PC-9 (cell line): ENCODE measurements at regions not wholly inside any gene's neighbourhood (a gene's known extent, or its start where the extent isn't known, plus 50 kb on each side); places are given as distances from the start of the nearest gene placed in this dataset.

Source experiments
- BruUV-seq: library from RNA; stranded (reverse); fragments of 400-500 nt; replicated peaks from 2 replicates; lab custom pipeline; 2021; lab: Mats Ljungman, UMichigan
- CTCF ChIA-PET: fragments of 300-600 bp; sonication (Branson Sonifier 250); formaldehyde crosslinking; loops from one replicate; lab custom pipeline; 2022; ENCODE audit warnings: antibody characterized with exemption; lab: Charles Lee
- POLR2A ChIA-PET: fragments of 300-600 bp; sonication (Branson Sonifier 250); formaldehyde crosslinking; loops from one replicate; lab custom pipeline; 2022; ENCODE audit warnings: antibody characterized with exemption; ENCODE audit not compliant: unreplicated experiment; lab: Charles Lee
- DNase-seq, 2 experiments: peaks; one replicate each; pipeline versions ENCODE4 v3.0.0 to v3.0.0-alpha.2; 2015 to 2022; ENCODE audit warnings: mixed read lengths in 1 of 2
- H2AFZ ChIP-seq: fragments of 200-600 bp; sonication (generic); 2 replicates; pipeline ENCODE4 v1.8.1; 2017; ENCODE audit warnings: antibody characterized with exemption
- H3F3A ChIP-seq: fragments of 200-600 bp; sonication (generic); 2 replicates; pipeline ENCODE4 v1.8.1; 2017; ENCODE audit warnings: antibody characterized with exemption, mild to moderate bottlenecking, low read depth; ENCODE audit not compliant: insufficient read depth
- H3K27ac ChIP-seq: fragments of 200-600 bp; sonication (generic); 2 replicates; pipeline ENCODE4 v1.6.1; 2016; ENCODE audit warnings: mixed run types
- H3K27me3 ChIP-seq: fragments of 200-600 bp; sonication (generic); 2 replicates; pipeline ENCODE4 v1.6.1; 2016; ENCODE audit warnings: low read depth, mixed run types; ENCODE audit not compliant: insufficient read depth
- H3K36me3 ChIP-seq: fragments of 200-600 bp; sonication (generic); 2 replicates; pipeline ENCODE4 v1.6.1; 2016; ENCODE audit warnings: low read depth, mixed run types
- H3K4me1 ChIP-seq: fragments of 200-600 bp; sonication (generic); replicated peaks from 2 replicates; pipeline ENCODE4 v1.6.1; 2016; ENCODE audit warnings: mixed run types; ENCODE audit not compliant: insufficient read depth
- H3K4me2 ChIP-seq: fragments of 200-600 bp; sonication (generic); 2 replicates; pipeline ENCODE4 v1.6.1; 2017; ENCODE audit warnings: mixed run types
- H3K4me3 ChIP-seq: fragments of 200-600 bp; sonication (generic); 2 replicates; pipeline ENCODE4 v1.6.1; 2016; ENCODE audit warnings: mixed run types
- H3K79me2 ChIP-seq: fragments of 200-600 bp; sonication (generic); 2 replicates; pipeline ENCODE4 v1.6.1; 2017; ENCODE audit warnings: low read depth, mixed run types
- H3K9me2 ChIP-seq: fragments of 200-600 bp; sonication (generic); 2 replicates; pipeline ENCODE4 v1.8.1; 2017; ENCODE audit warnings: mild to moderate bottlenecking; ENCODE audit not compliant: insufficient read depth
- H3K9me3 ChIP-seq: fragments of 200-600 bp; sonication (generic); 2 replicates; pipeline ENCODE4 v1.8.1; 2016; ENCODE audit warnings: low read depth; ENCODE audit not compliant: insufficient read depth
- H4K20me1 ChIP-seq: fragments of 200-600 bp; sonication (generic); 2 replicates; pipeline ENCODE4 v1.8.1; 2017; ENCODE audit not compliant: insufficient read depth
- CTCF ChIP-seq: fragments of 200-600 bp; sonication (generic); conservative IDR thresholded peaks from 2 replicates; pipeline ENCODE4 v1.6.1; 2017; ENCODE audit warnings: mixed run types, antibody characterized with exemption, mild to moderate bottlenecking, moderate library complexity
- EZH2 ChIP-seq: fragments of 200-600 bp; sonication (generic); IDR thresholded peaks from 2 replicates; pipeline ENCODE4 v1.8.0; 2017; ENCODE audit warnings: antibody characterized with exemption, low read depth
- intact Hi-C: fragments of 100-400 bp; cut with micrococcal nuclease; formaldehyde crosslinking; loops from one replicate; pipeline ENCODE4 v1.10.0; 2022; ENCODE audit not compliant: unreplicated experiment

- H3K4me3 ChIP-seq: no peak overlapping the region
- H3K4me2 ChIP-seq: no peak overlapping the region
- no peak overlapping the region for H3K27ac ChIP-seq
- no peaks in the 10 kb centered on the region for H3K9me2 ChIP-seq
- POLR2A ChIA-PET: no interaction called here
- CTCF ChIA-PET: no interaction called here
- H3K4me1 ChIP-seq: peaks cover 10% of the 10 kb centered on the region
- no TSS peak for BruUV-seq
- H3F3A ChIP-seq: no peaks in the 10 kb centered on the region
- H3K27me3 ChIP-seq: no peaks in the 10 kb centered on the region
- no peaks in the 10 kb centered on the region for H4K20me1 ChIP-seq
- no peaks in the 10 kb centered on the region for H3K36me3 ChIP-seq
- no peak for DNase-seq
- H3K9me3 ChIP-seq: 0 out of 2 replicates have a peak, but pooled peaks cover 2% of the 10 kb centered on the region
- H3K79me2 ChIP-seq: no peaks in the 10 kb centered on the region
- intact Hi-C loops: no loop called here
- no peak for TF ChIP-seq EZH2
- no peak for TF ChIP-seq CTCF
- no peak overlapping the region for H2AFZ ChIP-seq
Measured at GRCh38 chr7:21123586-21123985, 304.3 kb upstream of the SP4 start.

GRCh38 chr7:21125297-21125696 lies 302.6 kb upstream of the SP4 start:
- Histone ChIP-seq H3K4me1 (peaks cover 14% of the 10 kb centered on the region), H3F3A (no peaks in the 10 kb centered on the region), H3K9me3 (0 out of 2 replicates have a peak, but pooled peaks cover 2% of the 10 kb centered on the region), H3K27ac (no peak overlapping the region), H4K20me1 (no peaks in the 10 kb centered on the region), H3K4me2 (no peak overlapping the region), H3K79me2 (no peaks in the 10 kb centered on the region), H3K36me3 (no peaks in the 10 kb centered on the region), H3K9me2 (no peaks in the 10 kb centered on the region), H2AFZ (no peak overlapping the region), H3K4me3 (no peak overlapping the region), H3K27me3 (no peaks in the 10 kb centered on the region)
- intact Hi-C loops: no loop called here
- POLR2A ChIA-PET: no interaction called here
- BruUV-seq: no TSS peak
- no peak for TF ChIP-seq EZH2
- no peak for TF ChIP-seq CTCF
- no peak for DNase-seq
- CTCF ChIA-PET: no interaction called here

- H3K9me2 ChIP-seq: no peaks in the 10 kb centered on the region
- POLR2A ChIA-PET: no interaction called here
- peak in 1 of 2 experiments; percentile 82 for DNase-seq
- intact Hi-C loops: no loop called here
- no TSS peak for BruUV-seq
- H3F3A ChIP-seq: no peaks in the 10 kb centered on the region
- H3K36me3 ChIP-seq: no peaks in the 10 kb centered on the region
- no peak overlapping the region for H2AFZ ChIP-seq
- peak overlapping the region; percentile 4 for H3K4me2 ChIP-seq
- no peaks in the 10 kb centered on the region for H3K79me2 ChIP-seq
- H3K4me3 ChIP-seq: no peak overlapping the region
- no peak overlapping the region for H3K27ac ChIP-seq
- no peaks in the 10 kb centered on the region for H3K27me3 ChIP-seq
- 0 out of 2 replicates have a peak, but pooled peaks cover 2% of the 10 kb centered on the region for H3K9me3 ChIP-seq
- TF ChIP-seq CTCF (no peak), EZH2 (no peak)
- CTCF ChIA-PET: no interaction called here
- no peaks in the 10 kb centered on the region for H4K20me1 ChIP-seq
- H3K4me1 ChIP-seq: peaks cover 14% of the 10 kb centered on the region
Measured at GRCh38 chr7:21128062-21128817, 299.6 kb upstream of the SP4 start.
